HFF-Myc (cell line): ENCODE measurements at regions not wholly inside any gene's neighbourhood (a gene's known extent, or its start where the extent isn't known, plus 50 kb on each side); places are given as distances from the start of the nearest gene placed in this dataset.

Experiments
- DNase-seq: peaks from one replicate; pipeline ENCODE4 v3.0.0-alpha.2; 2011; ENCODE audit warnings: low read depth; ENCODE audit errors: extremely low read depth
- H3K4me3 ChIP-seq: replicated peaks from 2 replicates; pipeline ENCODE4 v1.5.1; 2011; ENCODE audit warnings: low read depth, mild to moderate bottlenecking, control low read depth, low read length
- CTCF ChIP-seq: IDR thresholded peaks from 2 replicates; pipeline ENCODE4 v1.5.1; 2012; ENCODE audit warnings: mild to moderate bottlenecking, low read depth, low read length, control low read depth; ENCODE audit errors: missing control alignments

- DNase-seq, result no peak
- TF ChIP-seq CTCF, result no peak
- no peak overlapping the region for H3K4me3 ChIP-seq
Observed at GRCh38 chr2:39530411-39530866, 93.4 kb upstream of the MAP4K3 start.

- no peak for DNase-seq
- TF ChIP-seq CTCF, result no peak
- H3K4me3 ChIP-seq, result no peak overlapping the region
Observed at GRCh38 chr2:39531220-39531777, 94.2 kb upstream of the MAP4K3 start.

GRCh38 chr2:39532933-39533332, 95.8 kb upstream of the MAP4K3 start:
- H3K4me3 ChIP-seq, result no peak overlapping the region
- no peak for DNase-seq
- no peak for TF ChIP-seq CTCF

- no peak overlapping the region for H3K4me3 ChIP-seq
- no peak for TF ChIP-seq CTCF
- no peak for DNase-seq
Observed at GRCh38 chr2:39534095-39534711, 97.1 kb upstream of the MAP4K3 start.

- no peak for TF ChIP-seq CTCF
- H3K4me3 ChIP-seq, result no peak overlapping the region
- DNase-seq, result no peak
Observed at GRCh38 chr2:39535636-39536185, 98.6 kb upstream of the MAP4K3 start.

- TF ChIP-seq CTCF, result no peak
Observed at GRCh38 chr2:39537150-39537549, 100.1 kb upstream of the MAP4K3 start.

More at GRCh38 chr2:39537150-39537549, 100.1 kb upstream of the MAP4K3 start:
- no peak overlapping the region for H3K4me3 ChIP-seq
- no peak for DNase-seq
